NCI-H2171 (cell line): ENCODE measurements at regions not wholly inside any gene's neighbourhood (a gene's known extent, or its start where the extent isn't known, plus 50 kb on each side); places are given as distances from the start of the nearest gene placed in this dataset.

Experiments
- DNase-seq: peaks from one replicate; lab custom pipeline; 2025; lab: John Stamatoyannopoulos, UW

DNA sequence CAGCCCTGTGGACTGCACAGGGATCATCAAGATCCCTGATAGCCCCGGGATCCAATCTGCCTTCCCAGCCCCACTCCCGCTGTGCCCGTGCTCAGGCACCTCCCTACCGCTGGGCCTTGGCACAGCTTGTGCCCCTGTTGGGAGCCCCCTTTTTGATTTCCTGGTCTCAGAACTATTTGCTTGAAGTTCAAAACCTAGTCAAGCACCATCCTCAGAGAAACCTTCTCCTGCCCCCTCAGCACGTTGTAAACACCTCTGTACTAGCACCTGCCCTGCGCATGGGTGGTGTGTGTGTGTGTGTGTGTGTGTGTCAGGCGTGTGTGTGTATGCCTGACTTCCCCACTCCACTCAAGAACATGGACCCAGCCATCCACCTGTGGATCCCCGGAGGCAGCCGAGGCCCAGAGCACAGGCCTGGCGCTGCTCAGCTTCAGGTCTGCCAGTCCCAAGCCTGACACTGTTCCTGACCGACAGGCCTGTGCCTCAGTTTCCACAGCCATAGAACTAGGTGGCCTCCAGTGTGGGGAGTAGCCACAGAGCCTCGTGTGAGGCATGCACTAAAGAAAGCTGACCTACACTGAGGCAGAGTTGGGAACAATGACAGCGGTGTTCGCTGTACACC is 65.5 kb downstream of the ADRA2C start:
- no peak for DNase-seq

DNA sequence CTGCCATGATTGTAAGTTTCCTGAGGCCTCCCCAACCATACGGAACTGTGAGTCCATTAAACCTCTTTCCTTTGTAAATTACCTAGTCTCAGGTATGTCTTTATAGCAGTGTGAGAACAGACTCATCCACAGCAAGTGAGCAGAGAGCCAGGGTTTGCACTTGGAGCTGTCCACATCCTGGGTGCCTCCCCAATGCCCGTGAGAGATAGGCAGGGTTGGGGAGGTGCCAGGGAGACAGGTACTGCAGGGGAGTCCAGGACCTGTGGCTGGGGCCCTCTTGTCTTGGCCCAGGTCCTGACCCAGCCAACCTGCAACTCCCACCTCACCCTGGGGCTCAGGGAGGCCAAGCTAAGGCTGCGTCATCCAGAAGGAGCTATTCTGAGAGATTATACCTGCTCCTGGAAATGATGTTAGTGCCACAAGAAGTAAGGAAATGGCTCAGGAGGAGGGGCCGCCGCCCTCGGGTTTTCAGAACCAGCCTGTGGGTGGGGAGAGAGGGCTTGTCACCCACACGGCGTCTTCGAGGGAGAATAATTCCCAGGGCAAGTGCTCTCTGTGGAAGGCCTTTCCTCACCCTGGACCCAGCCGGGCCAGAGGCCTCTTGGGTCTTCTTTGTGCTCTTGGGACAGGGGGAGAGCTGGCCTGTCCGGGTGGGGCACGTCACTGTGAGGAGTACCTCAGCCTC is 66.5 kb downstream of the ADRA2C start:
- no peak for DNase-seq

DNA sequence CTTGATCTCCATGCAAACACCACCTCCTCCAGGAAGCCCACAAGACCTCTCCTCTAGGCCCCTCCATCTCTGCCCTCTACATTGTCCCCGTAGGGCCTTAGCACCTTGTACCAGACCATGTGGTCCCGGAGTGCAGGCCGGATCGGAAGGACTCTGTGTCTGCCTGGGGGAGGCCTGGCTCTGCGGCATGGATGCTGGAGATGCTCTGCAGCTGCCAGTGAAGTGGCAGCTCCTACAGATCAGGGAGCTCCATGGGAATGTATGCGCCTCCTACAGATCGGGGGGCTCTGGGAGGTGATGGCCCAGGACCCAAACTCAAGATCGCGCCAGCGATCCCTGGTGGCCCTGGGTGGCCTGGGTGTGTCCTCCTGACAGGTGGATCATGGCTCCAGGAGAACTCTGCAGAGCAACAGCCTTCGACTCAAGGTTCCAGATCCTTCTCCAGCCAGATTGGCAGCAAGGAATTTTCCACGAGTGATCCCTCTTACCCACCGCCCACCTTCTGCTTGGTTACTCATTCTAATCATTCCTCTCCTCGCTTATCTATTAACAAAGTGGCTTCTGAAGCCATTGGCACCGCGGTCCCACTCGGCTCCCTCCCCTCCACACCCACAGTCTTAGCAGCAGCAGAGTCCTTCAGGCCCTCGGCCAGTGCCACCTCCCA is 67.3 kb downstream of the ADRA2C start:
- DNase-seq: no peak

DNA sequence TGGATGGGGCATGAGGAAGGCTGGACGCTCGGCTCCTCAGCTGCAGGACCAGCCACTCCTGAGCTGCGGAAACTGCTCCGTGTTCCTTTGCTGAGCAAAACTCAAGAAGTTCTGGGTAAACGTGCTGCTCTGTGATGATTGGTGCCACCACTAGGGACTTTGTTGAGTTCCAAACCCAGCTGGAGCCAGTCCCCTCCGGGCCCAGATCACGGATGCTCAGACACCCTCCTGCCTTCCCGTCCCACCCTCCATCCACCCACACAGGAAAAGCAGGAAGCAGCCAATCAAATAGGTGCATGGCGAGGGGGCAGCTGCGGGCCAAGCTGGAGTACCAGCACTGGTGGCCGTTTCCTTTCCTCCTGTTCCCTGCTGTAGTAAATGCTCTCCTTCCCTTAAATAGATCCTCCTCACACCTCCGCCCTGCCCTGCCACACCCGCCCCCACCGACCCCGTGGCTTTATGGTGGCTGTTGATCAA is 68.0 kb downstream of the ADRA2C start:
- DNase-seq: no peak

DNA sequence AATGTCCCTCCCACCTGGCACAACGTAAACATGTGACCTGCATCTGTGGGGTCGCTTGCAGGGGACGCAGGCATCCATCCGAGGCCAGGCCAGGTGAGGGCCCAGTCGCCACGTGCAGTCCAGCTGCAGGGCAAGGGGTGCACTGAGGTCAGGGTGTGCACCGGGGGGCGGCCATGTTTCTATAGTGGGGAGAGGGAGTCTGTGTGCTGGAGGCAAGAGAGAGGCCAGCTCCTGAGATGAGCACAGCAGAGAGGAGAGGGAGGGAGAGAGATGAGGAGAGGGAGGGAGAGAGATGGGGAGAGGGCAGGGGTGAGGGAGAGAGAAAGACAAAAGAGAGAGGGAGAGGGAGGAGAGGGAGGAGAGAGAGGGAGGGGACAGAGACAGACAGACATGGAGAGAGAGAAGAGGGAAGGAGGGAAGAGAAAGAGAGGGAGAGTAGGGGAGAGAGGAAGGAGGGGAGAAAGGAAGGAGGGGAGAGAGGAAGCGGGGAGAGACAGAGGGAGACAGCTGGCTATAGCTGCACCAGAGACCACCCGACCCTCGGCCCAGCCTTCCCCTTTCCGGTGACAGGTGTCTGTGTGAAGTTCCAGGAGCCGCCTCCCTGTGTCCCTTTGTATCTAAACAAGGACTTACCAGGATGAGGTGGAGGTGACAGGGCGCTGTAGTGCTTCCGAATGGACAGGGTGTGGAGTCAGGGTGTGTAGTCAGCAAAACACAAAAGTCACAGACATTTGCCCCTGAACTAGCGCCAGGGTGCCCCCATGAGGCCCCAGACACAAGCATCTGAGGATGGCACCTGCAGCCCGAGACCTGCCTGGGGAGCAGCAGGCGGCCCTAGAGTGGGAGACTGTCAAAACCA is 68.7 kb downstream of the ADRA2C start:
- DNase-seq: no peak

DNA sequence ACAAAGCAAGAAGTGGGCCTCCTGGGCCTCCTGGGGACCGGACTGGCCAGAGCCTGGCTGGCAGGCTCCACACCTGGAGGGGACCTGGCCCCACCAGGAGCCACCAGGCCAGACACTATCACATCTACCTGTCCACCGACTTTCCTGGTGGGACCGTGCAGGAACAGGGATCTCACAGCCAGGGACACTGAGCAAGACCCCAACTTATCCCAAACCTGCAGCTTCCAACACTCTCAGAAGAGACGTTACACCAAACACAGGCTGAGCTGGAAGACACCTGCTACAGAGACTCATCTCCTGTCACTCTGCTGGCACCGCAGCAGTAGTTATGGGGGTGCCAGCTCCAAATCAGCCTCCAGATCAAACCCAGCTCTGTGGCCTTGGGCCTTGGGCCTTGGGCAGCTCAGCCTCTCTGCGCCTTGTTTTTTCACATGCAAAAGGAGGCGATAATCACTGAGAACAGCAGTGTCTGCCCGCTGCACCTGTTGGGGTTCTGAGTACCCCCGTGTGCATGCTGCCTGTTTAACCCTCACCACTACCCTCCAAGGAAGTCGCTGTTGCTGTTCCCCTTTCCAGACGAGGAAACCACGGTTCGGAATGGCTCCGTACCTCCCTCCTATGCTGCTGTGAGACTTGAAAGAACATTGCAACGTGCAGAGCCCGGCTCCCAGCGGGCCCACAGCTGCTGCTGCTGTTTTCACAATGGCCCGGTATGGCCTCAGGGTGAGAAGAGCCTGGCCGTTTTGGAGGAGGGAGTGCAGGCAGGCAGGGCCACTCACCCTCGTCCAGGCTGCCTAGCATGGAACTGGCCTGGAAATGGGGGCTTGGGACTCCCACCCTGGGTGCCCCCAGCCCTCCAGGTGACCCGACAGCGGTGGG is 69.6 kb downstream of the ADRA2C start:
- no peak for DNase-seq

DNA sequence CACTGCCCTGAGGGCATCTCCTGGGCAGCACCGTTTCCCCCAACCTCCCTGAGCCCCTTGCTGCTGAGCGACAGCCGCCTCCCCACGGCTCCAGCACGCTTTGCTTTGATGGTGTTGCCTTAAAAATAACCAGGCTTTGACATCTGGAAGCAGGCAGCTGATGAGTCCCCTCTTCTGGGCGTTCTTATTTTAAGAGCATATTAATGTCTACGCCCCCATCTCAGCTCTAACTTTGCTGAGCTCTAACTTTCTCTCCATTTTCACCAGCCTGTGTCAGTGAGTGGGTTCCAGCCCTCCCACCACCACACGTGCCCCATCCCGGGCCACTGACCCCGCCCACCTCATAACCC is 70.2 kb downstream of the ADRA2C start:
- no peak for DNase-seq

DNA sequence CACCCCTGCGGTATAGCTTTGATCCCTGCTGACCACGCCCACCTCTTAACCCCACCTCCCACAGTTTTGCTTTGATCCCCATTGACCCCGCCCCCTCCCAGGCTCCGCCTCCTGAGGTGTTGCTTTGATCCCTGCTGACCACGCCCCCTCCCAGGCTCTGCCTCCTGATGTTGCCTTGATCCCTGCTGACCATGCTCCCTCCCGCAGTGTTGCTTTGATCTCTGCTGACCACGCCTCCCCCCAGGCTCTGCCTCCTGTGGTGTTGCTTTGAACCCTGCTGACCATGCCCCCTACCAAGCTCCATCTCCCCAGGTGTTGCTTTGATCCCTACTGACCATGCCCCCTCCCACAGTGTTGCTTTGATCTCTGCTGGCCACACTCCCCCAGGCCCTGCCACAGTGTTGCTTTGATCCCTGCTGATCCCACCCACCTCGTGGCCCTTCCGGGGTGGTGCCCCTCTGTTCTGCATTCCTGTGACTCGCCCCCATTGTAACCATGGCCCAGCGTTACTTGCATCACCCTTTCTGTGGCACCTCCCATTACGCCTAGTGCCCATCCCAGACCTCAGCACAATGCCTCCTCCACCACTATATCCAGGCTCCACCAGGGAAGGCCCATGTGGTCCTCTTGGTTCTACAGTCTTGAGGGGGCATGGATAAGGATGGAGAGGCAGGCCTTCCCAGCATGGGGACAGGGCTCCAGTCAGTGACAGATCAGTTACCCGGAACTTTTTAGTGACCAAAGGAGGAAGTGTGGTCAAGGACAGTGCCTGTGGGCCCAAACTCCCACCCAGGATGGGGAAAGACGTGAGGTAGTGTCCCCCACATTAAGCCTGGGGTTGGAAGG is 70.8 kb downstream of the ADRA2C start:
- DNase-seq: no peak

DNA sequence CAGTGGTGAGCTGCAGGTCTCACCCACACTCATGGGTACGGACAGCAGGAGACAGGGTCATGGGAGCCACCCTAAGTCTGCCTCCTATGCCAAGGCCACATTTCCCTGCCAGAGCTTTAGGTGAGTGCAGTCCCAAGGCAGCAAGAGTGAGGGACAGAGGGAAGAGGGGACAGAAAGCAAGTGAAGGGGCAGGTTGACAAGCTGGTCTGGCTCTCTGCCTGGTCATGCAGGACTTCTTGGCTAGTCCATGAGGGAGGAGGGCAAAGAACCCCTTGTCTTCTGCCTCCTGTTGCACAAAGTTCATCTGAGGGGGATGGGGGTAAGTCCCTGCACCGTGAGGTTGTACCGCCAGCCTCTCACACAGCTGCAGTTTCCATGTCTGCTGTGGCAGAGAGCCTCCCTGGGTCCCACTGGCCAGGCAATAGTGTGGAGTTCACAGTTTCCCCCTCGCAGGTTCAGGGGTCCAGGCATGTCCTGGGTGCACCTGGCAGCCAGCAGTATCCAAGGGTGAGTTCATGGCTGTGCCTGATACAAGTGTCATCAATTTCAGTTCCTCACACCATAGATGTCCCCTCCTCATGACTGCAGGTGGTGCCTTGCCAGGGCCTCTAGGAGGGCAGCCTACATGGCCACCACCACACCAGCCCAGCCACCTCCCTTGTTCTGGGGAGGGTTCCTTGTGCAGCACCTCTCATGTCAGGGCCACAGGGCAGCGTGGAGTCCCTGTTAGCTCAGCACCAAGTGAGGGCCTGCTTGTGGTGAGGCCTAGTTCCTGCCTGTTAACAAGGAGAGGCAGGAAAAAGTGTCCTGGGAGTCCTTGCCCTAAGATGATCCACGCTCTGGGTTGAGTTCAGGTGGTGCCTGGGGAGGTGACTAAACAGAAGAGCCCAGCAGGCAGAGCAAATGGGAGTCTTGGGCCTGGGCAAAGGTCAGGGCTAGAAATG is 72.5 kb downstream of the ADRA2C start:
- DNase-seq: no peak

DNA sequence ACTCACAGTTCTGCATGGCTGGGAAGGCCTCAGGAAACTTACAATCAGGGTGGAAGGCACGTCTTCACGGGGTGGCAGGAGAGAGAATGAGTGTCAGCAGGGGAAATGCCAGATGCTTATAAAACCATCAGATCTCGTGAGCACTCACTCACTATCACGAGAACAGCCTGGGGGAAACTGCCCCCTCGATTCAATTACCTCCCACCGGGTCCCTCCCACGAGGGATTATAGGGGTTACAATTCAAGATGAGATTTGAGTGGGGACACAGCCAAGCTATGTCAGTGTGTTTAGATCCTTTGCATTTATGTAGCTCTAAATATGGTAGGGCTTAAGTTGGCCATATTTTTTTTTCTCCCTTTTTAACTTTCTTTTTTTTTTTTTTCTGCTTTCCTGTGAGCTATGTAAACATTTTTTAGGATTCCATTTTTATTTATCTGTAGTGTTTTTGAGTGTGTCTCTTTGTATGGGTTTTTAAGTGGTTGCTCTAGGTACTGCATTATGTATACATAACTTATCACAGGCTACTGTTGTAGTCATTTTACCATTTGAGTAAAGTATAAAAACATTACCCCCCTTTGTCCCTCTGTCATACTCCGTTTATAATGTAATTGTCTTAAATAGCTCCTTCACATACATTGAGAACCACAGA is 79.0 kb downstream of the ADRA2C start:
- DNase-seq: no peak

DNA sequence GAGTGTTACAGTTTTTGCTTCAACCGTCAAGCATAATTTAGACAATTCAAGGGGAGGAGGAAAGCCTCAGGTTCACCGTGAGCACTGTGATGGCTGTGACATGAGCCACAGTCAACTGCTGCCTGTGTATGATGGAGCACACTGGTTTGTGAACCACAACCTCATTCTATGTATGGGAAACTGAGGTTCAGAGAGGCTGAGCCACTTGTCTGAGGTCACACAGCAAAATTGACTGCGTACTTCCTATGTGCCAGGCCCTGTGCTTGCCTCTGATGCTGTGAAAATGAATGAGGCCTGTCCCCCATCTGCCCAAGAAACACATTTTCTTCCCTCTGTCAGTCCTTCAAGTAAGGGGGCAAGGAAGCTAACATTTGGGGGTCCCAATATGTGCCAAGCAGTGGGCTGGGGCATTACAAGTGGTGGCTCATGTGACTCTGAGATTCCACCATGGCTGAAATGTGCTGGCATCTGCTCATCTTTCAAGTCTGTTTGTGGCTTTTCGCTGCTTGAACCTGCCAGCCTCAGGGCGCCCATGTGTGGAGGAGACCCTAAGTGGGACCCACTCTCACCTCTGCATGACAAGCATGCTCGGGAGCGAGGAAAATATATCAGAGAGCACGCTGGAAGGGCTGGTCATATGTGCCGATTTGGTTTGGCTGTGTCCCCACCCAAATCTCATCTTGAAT is 79.7 kb downstream of the ADRA2C start:
- no peak for DNase-seq

DNA sequence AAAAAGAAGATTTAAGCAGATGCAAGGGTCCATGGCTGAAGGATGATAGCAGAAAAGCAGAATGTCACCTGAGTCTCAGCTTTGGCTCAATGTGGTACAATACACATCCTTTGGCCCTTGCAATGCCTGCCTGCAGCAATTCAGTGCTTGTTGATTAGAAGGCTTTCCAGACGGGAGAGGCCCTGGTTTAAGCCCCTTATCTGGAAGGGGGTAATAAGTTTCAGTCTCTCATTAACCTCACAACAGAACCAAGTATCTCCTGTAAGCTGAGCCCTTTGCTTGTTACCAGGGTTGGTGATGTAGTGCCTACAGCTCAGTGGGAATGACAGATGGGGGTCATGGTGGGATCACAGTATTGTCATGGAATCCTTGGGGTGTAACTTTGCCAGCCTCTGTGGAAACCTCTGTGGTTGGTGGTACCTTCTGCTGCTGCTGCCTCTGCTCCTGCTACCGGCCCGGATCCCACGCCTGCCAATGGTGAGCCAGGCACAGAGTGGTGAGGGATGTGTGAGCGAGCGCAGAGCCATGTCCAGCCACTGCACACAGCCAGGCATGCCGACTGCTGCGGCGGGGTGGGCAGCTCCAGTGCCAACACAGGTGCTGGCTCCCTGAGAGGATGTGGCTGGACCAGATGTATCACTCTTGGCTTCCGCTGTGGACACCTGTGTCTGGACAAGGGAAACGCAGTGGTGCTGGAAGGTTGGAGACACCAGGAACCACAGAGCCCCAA is 81.2 kb downstream of the ADRA2C start:
- DNase-seq: no peak

DNA sequence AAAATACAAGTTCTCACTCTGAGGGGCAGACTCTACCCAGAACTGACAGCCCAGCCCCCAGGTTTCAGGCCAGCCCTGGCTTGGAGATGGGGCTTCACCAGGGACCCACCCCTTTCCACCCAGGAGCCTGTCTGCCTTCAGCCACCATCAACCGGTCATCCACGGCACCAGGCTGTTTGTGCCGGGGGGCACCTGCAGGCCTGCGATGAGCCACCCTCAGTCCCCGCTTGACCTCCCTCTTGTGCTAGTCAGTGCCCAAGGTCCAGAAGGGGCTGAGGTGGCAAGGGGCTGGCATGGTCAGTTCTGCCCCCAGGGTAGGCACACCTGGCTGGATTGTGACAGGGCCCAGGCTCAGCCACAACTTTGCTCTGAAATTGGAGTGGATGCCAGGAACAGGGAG is 82.1 kb downstream of the ADRA2C start:
- no peak for DNase-seq

DNA sequence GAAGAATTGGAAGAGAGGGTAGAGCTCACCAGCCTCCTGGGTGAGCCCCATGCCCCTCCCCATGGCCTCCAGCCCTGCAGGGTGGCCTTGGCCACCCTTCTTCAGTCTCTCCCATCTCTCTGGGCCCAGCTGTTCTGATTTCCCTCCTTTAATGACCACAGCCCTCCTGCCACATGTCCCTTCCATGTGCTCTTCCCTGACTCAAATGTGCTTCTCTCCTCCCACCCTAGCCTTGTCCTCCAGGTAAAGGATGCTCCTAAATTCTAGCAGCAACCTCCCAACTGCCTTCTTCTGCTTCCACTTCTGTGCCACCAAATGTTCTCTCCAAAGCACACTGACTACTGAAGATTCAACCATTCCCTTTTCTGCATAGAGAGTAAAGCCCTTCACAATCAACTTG is 83.0 kb downstream of the ADRA2C start:
- DNase-seq: no peak

DNA sequence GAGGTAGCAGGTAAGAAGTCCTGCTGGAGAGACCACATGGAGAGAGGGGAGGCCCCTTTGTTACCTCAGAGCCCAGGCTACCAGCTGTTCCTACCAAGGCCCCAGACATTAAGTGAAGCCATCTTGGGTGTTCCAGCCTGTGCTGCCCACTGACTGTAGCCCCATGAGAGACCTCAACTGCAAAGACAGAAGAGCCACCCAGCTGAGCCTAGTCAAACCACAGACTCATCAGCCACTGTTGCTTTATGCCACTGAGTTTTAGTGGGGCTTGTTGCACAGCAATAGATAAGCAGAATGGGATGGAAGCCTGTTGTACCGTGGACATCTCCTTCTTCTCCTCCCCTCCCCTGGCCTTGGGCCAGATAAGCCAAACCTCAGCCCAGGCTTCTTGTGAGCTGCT is 83.9 kb downstream of the ADRA2C start:
- DNase-seq: no peak

DNA sequence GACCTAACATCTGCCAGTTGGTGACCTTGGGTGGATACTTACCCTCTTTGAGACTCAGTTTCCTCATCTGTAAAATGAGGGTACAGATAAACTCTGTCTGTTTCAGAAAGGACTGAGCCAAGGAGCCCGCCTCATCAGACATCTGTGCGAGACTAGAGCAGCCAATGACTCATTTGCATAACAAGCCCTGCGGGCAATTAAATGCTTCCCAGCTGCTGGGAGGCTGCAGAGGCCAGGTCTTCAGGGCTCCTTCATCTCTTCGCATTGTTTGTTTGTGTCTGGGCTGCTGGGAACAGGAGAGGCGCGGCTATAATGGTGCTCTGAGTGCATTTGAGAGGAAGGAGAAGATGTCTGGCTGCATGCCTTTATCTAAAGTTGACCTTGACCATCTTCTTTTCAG is 85.0 kb downstream of the ADRA2C start:
- DNase-seq: no peak

DNA sequence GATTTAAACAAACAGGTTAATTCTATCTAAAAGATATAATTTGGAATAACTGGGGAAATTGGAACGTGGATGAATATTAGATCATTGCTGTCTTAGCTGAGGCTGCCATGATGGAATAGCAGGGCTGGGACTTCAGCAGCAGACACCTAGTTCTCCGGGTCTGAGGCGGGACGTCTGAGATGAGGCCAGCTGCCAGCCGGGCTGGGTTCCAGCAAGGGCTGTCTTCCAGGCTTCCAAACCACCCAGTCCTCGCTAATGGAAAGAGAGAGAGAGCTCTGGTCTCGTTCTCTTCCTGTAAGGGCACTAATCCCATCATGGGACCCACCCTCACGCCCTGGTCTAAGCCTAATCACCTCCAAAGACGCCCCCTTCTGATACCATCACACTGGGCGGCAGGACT is 85.7 kb downstream of the ADRA2C start:
- DNase-seq: no peak

DNA sequence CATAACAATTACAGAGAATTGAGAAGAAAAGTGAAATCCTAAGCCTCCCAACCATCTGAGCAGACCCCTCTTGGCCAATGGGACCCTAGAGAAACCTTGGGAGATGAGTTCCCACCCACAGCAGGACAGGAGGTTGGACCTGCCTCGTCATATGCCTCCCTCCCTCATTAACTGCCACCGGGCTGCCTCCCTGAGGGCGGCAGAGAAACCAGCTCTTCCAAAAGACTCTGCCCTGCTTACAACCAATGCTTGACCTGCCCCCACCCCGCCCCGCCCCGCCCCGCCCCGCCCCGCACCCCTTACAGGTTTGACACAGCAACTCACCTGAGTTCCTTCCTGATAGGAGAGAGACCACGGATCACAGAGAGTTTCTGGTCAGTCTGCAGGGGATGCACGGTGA is 86.1 kb downstream of the ADRA2C start:
- DNase-seq: no peak
